NB4 (cell line): ENCODE measurements at regions not wholly inside any gene's neighbourhood (a gene's known extent, or its start where the extent isn't known, plus 50 kb on each side); places are given as distances from the start of the nearest gene placed in this dataset.

Source experiments
- POLR2A ChIP-seq: IDR thresholded peaks from 2 replicates; pipeline ENCODE4 v1.6.1; 2011; ENCODE audit warnings: mild to moderate bottlenecking; ENCODE audit not compliant: insufficient read length; ENCODE audit errors: extremely low read depth
- TF ChIP-seq, protein P1 (sequence below): IDR thresholded peaks from one replicate; pipeline ENCODE4 v1.5.1; 2012; ENCODE audit warnings: low read depth, low read length

DNA sequence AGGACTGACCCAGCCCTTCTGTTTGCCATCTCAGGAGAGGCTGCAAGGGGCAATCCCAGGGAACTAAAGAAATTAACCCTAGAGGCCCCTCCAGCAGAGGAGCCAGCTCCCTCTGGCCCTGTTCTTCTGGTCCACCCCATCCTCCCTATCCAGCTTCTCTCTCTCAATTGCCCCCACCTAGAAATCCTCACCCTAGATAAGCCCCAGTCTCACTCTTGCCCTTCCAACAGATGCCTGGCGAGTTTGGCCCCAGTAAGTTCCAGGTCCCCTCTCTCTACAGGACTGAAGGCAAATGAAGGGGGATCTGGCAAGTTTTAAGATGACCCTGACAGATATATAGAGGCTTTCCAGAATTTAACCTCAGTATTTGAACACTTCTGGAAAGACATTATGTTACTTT is 134.0 kb downstream of the THBS2 start:
- TF ChIP-seq, protein P1, sequence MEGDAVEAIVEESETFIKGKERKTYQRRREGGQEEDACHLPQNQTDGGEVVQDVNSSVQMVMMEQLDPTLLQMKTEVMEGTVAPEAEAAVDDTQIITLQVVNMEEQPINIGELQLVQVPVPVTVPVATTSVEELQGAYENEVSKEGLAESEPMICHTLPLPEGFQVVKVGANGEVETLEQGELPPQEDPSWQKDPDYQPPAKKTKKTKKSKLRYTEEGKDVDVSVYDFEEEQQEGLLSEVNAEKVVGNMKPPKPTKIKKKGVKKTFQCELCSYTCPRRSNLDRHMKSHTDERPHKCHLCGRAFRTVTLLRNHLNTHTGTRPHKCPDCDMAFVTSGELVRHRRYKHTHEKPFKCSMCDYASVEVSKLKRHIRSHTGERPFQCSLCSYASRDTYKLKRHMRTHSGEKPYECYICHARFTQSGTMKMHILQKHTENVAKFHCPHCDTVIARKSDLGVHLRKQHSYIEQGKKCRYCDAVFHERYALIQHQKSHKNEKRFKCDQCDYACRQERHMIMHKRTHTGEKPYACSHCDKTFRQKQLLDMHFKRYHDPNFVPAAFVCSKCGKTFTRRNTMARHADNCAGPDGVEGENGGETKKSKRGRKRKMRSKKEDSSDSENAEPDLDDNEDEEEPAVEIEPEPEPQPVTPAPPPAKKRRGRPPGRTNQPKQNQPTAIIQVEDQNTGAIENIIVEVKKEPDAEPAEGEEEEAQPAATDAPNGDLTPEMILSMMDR: no peak
- TF ChIP-seq POLR2A: no peak
